Pons (tissue), 1 donor: ENCODE measurements at regions not wholly inside any gene's neighbourhood (a gene's known extent, or its start where the extent isn't known, plus 50 kb on each side); places are given as distances from the start of the nearest gene placed in this dataset.
A peak's percentile ranks its signal among the peaks of the same experiment; 100 is the strongest.
"Not testable (repeated sequence)": the region's sequence is repeated elsewhere in the genome, so short reads cannot be mapped to it uniquely, and the experiment has no call there.

Source experiments
- DNase-seq: peaks from one replicate; pipeline ENCODE4 v3.0.0-alpha.2; 2016; ENCODE audit warnings: low spot score

DNA sequence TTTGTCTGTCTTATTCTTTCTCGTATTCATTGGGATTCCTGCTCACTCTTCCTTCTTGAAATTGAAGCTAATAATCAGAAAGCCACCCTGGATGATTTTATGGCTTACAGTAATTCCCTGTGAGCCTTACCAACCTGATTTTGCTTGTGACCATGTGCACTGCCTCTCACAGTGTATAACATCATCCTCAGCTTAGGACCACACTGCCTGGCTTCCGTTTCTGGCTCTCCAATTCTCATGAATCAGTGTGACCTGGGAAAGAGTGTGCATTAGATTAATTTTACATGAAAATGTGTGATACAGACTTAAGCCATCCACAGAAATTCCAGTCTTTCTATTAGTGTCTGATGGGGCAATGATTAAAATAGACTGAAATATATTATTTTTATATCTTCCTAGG lies 126.8 kb upstream of the DMRT1 start:
- no peak for DNase-seq

DNA sequence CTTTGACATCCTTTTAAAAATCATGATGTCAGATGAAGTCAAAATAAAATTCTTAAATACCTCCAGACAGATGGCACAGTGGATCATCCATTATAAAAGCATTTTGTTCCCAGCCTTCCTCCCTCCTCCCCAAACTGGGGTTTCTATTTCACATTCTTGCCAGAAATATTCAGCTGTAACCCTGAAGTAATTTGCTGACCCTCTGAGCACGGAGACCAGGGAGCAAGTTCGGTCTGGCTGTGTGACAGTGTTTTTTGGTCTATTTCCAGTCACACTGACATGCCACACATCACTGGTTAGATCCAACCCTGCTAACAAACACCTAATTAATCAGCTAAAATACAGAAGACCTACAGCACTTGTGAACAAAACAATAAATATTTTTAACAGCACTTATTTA lies 126.2 kb upstream of the DMRT1 start:
- DNase-seq = no peak

DNA sequence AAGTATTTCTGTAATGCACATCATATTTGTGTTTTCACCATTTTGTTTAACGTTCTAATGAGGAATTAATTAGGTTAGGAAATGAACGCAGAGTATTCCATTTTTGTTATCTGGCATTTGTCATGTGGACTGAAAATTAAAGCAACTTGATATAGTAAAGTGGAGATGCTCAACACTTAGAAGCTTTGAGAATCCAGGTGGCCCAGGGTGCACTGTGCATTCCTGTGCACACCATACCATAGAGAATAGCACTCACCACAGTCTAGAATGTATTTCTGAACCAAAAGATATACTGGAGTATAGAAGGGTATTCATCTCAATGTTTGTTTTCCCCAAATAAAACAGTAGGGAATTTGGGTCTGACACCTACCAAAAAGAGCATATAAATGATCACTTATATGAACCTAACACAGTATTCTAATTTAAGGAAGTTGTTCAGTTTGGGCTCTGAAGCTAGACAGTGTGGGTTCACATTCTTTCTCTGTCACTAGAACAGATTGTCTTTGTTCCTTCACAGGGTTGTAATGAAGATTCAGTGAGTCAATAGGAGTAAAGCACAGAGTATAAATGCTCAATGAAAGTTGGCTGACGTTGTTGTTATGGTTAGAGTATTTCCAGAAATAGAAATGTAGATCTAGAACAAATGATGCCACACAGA lies 125.6 kb upstream of the DMRT1 start:
- DNase-seq = peak; percentile 92

DNA sequence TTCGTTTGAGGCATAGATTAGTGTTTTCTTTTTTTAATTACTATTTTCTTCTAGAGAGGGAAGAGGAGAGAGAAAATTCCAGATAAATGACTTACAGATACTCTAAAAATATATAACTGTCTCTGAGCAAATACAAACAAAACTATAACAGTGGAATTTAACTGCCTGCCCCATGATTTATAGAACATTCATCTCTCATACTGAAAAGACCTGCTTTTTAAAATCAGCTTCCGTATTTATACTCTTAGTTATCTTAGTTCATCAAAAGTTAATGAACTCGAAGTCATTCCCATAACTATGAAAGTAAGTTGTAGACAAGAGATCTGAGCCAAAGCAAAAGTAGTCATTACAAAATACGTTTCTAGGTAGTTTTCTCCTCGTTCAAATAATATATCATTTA lies 123.8 kb upstream of the DMRT1 start:
- DNase-seq = no peak

DNA sequence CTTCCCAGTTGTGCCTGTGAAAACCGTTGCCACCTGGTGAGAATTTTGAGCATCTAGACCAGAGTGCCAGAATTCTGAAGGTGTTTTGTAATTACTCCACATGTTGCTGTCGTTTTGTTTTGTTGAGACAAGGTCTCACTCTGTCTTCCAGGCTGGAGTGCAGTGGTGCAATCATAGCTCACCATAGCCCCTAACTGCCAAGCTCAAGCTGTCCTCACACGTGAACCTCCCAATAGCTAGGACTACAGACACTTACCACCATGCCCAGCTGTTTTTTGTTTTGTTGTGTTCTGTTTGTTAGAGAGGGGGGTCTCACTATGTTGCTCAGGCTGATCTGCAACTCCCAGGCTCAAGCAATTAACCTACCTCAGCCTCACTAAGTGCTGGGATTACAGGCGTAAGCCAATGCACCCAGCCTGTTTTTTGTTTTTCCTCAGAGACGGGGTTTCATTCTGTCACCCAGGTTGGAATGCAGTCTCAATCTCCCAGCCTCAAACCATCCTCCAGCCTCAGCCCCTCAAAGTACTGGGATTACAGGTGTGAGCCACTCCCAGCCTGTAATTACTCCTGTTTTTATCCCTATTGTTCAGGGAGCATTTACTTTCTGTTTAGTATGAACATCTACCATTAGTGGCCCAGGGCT lies 121.1 kb upstream of the DMRT1 start:
- DNase-seq = no peak

DNA sequence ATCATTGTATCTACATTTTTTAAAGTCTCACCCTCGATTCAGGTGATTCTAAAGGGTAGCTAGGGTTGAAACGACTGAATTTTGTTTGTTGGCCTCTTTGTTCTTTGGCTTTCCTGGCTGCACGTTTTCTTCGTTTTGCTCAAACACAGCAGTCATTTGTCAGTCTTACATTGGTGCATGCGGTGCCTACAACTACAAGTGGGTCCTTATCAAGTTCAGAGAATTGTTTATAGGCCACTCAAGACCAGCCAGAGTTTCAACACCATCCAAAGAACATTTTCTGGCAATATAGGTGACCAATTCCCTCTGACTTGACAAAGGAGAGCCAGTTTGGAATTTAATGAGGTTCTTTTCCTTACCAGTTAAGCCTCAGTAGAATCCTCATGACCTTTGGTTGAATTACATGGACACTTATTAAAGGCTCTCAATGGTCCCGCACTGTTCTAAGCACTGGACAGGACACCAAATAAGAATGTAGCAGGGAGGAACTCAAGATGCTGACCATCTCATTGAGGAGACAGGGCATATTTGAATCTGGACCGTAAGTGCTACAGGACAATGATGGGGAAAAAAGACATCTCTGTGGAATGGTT lies 119.0 kb upstream of the DMRT1 start:
- DNase-seq = no peak

DNA sequence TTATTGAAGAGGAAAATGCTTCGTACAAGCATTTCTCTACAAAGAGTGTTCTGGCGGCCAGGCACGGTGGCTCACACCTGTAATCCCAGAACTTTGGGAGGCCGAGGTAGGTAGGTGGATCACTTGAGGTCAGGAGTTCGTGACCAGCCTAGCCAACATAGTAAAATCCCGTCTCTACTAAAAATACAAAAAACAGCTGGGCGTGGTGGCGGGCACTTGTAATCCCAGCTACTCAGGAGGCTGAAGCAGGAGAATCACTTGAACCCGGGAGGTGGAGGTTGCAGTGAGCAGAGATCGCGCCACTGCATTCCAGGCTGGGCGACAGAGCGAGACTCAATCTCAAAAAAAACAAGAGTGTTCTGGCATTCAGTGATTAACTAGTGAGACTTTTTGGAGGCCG lies 117.0 kb upstream of the DMRT1 start:
- DNase-seq = not testable (repeated sequence)

DNA sequence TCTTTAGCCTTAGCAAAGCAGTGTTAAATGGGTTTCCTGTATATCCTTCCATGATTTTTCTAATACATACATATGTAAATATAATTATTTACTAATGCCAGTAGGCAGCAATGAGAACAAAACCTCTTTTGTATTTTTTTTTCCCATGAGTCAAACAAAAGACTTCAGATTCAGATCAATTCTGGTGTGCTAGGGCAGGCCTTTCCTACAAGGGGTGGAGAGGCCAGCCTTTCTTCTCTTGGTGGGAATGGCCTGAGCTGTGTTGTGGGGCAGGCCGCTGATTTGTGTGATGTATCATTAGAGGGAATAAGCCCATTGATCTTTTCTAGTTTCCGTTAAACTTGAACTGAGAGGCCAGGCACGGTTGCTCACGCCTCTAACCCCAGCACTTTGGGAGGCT lies 115.5 kb upstream of the DMRT1 start:
- peak; percentile 79 for DNase-seq

DNA sequence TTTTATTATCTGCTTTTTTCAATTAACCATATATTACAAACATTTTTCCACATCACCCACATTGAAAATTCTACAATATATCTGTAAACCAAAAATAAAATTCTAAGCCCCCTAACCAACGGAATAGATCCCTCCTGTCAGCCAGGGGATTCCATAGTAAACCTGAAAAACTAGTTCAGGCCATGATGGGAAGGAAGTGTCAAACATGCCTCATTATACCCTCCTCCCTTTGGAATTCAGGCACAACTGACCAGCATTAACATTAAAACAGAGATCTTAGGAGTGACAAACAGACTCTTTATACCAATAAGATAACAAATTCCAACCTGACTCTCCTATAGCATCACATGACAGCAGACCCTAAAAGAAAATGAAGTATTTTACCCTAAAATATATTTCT lies 113.7 kb upstream of the DMRT1 start:
- no peak for DNase-seq

DNA sequence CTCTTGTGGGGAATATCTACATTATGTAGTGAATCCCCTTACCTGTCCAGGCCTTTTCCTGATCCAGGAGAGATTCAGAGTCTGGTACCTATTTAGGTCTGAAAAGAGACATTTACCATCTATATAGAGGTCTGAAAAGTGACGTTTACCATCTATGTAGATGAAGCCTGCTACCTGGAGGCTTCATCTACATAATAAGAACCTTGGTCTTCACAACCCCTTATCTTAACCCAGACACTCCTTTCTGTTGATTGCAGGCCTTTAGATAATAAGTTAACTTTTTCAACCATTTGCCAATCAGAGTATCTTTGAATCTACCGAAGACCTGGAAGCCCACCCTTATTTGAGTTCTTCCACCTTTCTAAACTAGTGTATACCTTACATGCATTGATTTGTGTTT lies 113.0 kb upstream of the DMRT1 start:
- DNase-seq = no peak

DNA sequence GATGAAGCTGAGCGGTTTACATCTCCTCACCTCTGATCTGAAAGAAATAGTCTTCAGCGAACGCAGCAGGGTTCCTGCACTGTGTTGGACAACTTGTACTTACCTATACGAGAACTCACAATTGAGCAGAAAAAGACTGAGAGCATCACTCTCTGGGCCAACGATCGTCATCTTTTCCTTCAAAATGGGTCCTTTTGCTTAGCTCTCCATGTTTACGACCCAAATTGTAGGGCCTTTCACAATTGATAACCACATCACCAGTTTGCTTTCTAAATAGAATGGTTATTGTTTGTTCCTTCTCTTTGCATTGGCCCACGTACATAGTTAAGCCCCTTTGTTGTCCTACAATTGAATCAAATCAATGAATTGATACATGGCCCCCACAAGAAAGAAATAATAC lies 110.0 kb upstream of the DMRT1 start:
- no peak for DNase-seq

DNA sequence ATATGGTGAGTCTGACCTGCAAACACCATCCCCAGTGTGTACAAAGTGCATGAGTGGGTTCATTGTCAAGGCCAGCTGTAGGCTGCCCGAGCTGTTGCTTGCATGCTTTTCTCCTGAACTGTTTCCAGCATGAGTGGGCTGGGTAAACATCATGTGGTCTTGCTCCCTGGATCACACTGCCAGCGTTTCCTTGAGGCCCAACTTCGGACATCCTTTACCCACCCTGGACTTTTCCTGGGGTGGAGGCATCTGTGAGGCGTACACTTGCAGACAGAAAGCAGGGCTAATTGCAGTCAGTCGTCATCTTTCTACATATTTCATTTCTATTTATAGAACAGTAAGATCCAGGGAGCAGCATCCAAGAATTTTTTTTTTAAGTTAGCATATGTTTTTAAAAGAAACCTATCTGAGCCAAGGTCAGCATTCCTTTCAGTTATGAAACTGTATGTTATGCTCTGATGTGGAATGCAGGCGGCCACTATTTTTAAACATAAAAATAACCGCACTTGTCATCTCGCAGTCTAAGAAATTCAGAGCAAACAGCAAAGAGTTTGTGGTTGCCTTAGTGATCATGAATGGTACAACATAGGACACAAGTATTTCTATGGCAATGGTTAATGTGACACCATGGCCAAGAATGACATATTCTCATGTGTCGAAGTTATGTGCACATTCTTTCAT lies 106.5 kb upstream of the DMRT1 start:
- peak; percentile 84 for DNase-seq

DNA sequence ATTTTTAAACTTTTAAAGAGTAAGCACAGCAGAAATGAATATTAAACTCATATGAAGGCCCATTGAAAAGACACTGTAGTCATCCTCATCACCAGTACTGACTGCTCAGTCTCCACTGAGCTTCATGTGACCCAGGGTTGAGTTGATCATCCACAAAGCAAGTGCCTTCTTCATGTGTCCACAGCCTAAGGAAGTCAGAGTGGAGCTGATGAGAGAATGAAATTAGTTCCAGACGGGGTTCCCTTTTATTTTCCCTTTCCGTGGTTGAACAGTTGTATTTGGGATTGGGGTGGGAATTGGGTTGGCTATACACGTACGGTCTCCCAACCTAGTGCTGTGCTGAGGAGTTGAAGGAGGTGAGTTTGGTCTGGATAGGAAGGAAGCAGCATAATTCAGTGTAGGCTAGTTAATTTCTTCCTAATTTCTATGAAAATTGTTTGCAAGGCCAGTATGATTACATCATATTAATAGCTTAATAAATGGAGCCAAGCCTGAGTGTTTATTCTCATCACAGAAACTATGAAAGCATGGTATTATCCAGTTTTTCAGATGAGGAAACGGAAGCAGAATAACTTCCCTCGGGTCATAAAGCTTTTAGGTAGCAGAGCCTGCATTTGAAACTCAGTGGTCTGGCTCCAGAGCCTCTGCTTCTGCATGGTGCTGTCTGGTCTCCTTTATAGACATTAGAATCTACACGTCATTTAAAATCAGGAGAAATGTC lies 103.9 kb upstream of the DMRT1 start:
- no peak for DNase-seq

DNA sequence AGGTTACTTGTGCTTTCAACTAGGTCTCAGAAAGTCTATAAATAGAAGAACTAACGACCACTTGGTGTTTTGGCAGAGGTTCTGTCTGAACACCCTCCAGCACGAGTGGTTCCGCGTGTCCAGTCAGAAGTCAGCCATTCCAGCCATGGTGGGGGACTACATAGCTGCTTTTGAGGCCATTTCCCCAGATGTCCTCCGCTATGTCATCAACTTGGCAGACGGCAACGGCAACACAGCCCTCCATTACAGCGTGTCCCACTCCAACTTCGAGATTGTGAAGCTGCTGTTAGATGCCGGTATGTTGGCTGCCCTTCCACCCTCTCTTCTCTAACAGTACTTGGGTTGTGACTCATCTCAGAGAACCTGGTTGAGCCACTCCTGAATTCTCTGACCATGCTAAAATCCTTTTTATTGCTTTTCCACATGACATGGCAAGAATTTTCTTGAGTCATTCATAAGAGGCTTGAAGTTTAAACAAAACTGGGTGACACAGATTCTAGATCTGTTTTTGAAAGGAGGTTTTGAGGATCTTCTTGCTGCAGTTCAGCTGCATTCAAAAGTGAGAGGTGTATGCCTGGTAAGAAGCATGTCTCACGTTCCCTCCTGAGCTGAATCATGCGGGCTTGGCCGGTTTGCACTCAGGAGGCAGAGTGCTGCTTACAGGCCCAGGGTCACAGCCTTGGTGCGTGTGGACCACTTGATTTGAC lies 103.1 kb upstream of the DMRT1 start:
- no peak for DNase-seq

DNA sequence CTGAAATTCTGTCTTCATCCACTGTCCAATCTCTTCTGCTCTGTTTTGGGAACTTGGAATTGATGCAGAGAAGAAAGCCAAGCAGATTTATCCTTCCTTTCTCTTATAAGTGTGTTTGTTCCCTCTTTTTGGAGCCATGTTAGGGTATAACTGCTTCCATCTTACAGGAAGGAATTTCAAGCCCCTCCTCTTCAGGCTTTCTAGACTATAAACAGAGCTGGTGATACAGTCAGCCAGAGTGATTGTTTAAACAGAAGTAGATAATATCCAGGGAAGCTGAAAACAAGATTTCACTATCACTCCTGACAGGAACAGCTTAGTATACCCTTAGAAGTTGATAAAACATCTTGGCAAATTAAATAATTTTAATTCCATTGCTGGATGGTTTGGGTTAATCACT lies 102.1 kb upstream of the DMRT1 start:
- DNase-seq = no peak

DNA sequence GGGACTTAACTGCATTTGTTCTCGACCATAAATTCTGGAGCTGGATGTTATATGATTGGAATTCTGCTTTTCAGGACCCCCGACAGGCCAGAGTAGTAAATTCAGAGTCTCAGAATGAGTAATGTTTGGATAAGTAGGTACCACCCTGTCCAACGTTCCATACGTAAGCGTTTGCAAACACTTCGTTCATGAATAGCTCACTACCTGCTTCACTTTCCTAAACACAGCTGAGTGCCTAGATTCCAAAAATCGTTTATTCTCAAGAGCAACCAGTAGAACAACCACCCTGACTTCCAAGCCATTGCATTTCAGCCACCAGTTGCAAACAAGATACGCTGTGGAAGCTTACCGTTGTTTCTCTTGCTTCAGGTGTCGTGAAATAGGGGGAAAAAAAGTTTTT lies 101.3 kb upstream of the DMRT1 start:
- no peak for DNase-seq

DNA sequence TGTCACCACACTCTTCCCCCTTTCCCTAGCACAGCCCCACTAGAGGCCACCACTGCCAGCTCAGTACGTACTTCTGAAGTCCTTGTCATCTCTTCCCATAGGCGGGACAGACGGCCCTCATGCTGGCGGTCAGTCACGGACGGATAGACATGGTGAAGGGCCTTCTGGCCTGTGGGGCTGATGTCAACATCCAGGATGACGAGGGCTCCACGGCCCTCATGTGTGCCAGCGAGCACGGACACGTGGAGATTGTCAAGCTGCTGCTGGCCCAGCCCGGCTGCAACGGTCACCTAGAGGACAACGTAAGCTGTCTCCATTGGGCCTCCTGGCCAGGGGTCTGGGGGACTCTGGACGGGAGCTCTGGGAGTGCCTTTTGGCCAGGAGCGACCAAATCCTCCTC lies 99.4 kb upstream of the DMRT1 start:
- no peak for DNase-seq

DNA sequence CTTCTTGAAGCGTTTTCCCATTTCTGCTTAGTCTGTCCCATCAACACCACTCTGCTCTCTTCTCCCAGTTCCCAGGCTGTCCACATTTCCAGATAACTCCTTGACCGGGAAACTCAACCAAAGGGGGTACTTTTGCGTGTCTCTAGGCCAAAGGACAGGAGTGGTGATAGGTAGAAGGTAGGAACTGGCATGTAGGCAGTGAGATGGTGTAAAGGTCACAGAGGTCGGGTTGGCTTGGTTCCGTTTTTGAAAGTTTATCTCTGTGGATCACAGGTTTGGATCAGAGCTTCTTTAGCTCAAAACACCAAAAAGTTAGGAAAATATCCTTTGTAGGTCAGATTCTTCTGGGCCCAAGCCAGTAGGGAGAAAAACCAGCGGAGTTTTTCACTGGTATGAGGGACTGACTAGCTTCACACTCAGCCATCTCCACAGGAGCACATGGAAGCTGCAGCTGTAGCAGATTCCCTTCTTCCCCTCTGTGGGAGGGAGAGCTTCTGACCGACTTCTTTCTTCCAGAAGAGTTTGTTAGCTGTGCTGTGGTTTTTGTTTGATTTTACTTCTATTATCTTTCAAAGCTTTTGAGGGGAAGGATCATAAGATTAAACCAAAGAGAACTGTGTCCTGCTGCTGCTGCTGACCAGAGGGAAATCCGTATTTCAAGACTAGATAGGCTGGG lies 98.4 kb upstream of the DMRT1 start:
- no peak for DNase-seq

DNA sequence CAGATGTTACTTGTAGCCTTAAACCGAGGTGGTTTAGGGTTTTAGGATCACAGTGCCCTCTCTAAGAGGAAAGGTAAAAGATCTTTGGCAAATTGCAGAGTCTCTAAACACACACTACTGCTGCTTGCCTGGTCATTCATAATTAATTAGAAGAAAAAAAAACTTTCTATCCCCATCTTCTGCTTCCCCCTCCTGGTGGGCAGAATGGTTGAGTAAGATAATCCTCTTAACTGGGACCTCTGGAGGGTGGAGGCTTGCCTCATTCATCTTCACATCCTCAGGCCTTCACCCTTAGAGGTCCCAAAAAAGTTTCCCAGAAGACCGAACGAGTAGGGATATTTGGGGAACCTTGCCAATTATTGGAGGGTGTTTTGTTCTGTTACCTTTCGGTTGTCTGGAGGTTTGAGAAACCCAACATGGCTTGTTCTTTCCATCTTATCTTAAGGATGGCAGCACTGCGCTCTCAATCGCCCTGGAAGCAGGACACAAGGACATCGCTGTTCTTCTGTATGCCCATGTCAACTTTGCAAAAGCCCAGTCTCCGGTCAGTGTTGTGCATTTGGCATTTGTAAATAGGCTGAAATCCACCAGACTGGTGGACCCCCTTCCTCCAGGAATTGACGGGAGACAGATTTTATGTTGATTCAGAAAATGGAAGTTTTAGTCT lies 97.3 kb upstream of the DMRT1 start:
- DNase-seq = no peak

DNA sequence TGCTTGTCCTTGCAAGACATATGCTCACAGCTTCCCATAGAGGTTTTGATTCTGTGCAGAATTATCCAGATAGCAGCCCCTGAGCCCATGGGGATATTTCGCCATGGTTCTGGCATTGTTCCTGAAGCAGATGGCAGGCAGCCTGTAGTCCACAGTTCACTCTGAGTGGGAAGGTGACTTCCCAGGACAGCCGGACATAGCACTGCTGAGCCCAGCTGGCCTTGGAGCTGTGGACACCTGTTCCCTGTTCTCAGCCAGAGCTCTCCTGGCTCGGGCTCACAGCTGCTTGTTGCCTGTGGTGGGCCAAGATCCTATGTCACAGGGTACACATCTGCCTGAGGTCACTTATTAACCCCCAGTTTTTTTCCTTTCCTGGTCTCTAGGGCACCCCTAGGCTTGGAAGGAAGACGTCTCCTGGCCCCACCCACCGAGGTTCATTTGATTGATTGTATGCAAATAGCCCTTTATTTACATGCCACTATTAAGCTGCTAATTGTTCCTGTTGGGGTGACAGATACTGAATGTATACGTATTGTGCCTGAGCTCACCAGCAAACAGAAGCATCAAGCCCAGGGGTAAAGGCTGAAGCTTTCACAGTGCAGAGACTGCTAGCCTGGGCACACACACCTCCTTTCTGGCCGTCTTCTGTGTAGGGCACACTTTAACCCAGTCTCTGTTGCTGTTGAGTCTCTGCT lies 96.6 kb upstream of the DMRT1 start:
- DNase-seq = no peak
